GM23338 (cell line): ENCODE measurements at regions not wholly inside any gene's neighbourhood (a gene's known extent, or its start where the extent isn't known, plus 50 kb on each side); places are given as distances from the start of the nearest gene placed in this dataset.

Source experiments
- ATAC-seq: fragments of 200-7000 bp; cut with Tn5 transposase; 3 replicates; pipeline ENCODE4 v1.9.1; 2020
- DNase-seq: peaks from one replicate; pipeline ENCODE4 v3.0.0-alpha.2; 2015; ENCODE audit warnings: low spot score
- H2AFZ ChIP-seq: fragments of 200-600 bp; sonication (generic); 2 replicates; pipeline ENCODE4 v1.8.0; 2016; ENCODE audit warnings: antibody characterized with exemption, mild to moderate bottlenecking, moderate library complexity
- H3F3A ChIP-seq: fragments of 200-600 bp; sonication (generic); replicated peaks from 2 replicates; pipeline ENCODE4 v1.8.0; 2017; ENCODE audit warnings: antibody characterized with exemption, mixed run types, low read depth
- H3K27ac ChIP-seq: fragments of 200-600 bp; sonication (generic); 2 replicates; pipeline ENCODE4 v1.6.1; 2016; ENCODE audit warnings: low read depth
- H3K27me3 ChIP-seq: fragments of 200-600 bp; sonication (generic); 2 replicates; pipeline ENCODE4 v1.8.0; 2016; ENCODE audit warnings: mild to moderate bottlenecking, mixed run types, moderate library complexity; ENCODE audit not compliant: insufficient read depth
- H3K36me3 ChIP-seq: fragments of 200-600 bp; sonication (generic); 2 replicates; pipeline ENCODE4 v1.8.0; 2016; ENCODE audit warnings: mild to moderate bottlenecking; ENCODE audit not compliant: insufficient read depth
- H3K4me1 ChIP-seq: fragments of 200-600 bp; sonication (generic); 2 replicates; pipeline ENCODE4 v1.8.0; 2016; ENCODE audit warnings: mild to moderate bottlenecking, moderate library complexity; ENCODE audit not compliant: insufficient read depth
- H3K4me2 ChIP-seq: fragments of 200-600 bp; sonication (generic); 2 replicates; pipeline ENCODE4 v1.7.1; 2017; ENCODE audit warnings: mixed run types
- H3K4me3 ChIP-seq: fragments of 200-600 bp; sonication (generic); 2 replicates; pipeline ENCODE4 v1.6.1; 2016; ENCODE audit warnings: mixed run types
- H3K79me2 ChIP-seq: fragments of 200-600 bp; sonication (generic); replicated peaks from 2 replicates; pipeline ENCODE4 v1.8.0; 2017; ENCODE audit warnings: mild to moderate bottlenecking; ENCODE audit not compliant: insufficient read depth
- H3K9me2 ChIP-seq: fragments of 200-600 bp; sonication (generic); 2 replicates; pipeline ENCODE4 v1.8.0; 2017; ENCODE audit not compliant: insufficient read depth
- H4K20me1 ChIP-seq: fragments of 200-600 bp; sonication (generic); replicated peaks from 2 replicates; pipeline ENCODE4 v1.8.0; 2017; ENCODE audit warnings: mild to moderate bottlenecking; ENCODE audit not compliant: insufficient read depth
- H3K27ac Mint-ChIP-seq: 2 replicates; pipeline ENCODE4 v1.8.0; 2020; ENCODE audit warnings: inconsistent platforms, mild to moderate bottlenecking, moderate library complexity, mixed read lengths
- H3K27me3 Mint-ChIP-seq: 3 replicates; pipeline ENCODE4 v1.8.0; 2022; ENCODE audit warnings: low read depth, mild to moderate bottlenecking, moderate library complexity, mixed read lengths, inconsistent platforms; ENCODE audit not compliant: insufficient read depth, poor library complexity
- H3K36me3 Mint-ChIP-seq: 3 replicates; pipeline ENCODE4 v1.8.0; 2021; ENCODE audit warnings: low read depth, mild to moderate bottlenecking, inconsistent platforms, moderate library complexity, mixed read lengths
- H3K4me1 Mint-ChIP-seq: 3 replicates; pipeline ENCODE4 v1.8.0; 2020; ENCODE audit warnings: mild to moderate bottlenecking, inconsistent platforms, mixed read lengths
- H3K4me3 Mint-ChIP-seq: 3 replicates; pipeline ENCODE4 v1.8.0; 2021; ENCODE audit warnings: moderate library complexity, mild to moderate bottlenecking, inconsistent platforms, mixed read lengths
- H3K9me3 Mint-ChIP-seq: 3 replicates; pipeline ENCODE4 v1.8.0; 2020; ENCODE audit warnings: moderate library complexity, mild to moderate bottlenecking, inconsistent platforms, mixed read lengths
- CREB1 ChIP-seq: fragments of 250-450 bp; sonication (Bioruptor Pico); IDR thresholded peaks from 2 replicates; pipeline ENCODE4 v1.5.0; 2020; ENCODE audit warnings: low read depth, mild to moderate bottlenecking, moderate library complexity
- CTCF ChIP-seq, 2 experiments: fragments of 200-600 bp in 1 of 2; sonication (generic) in 1 of 2; conservative IDR thresholded peaks; 2 replicates each; pipeline versions ENCODE4 v1.5.1 to v1.6.1; 2016 to 2017; ENCODE audit warnings: antibody characterized with exemption in 2 of 2, low read depth in 2 of 2, mild to moderate bottlenecking in 2 of 2, moderate library complexity in 1 of 2
- ETS1 ChIP-seq: IDR thresholded peaks from 2 replicates; pipeline ENCODE4 v1.6.1; 2016; ENCODE audit warnings: antibody characterized with exemption
- EZH2 ChIP-seq: fragments of 200-600 bp; sonication (generic); IDR thresholded peaks from one replicate; pipeline ENCODE4 v1.8.0; 2017; ENCODE audit warnings: antibody characterized with exemption, mild to moderate bottlenecking, low read depth; ENCODE audit not compliant: unreplicated experiment
- EZH2phosphoT487 ChIP-seq: fragments of 200-600 bp; sonication (generic); IDR thresholded peaks from one replicate; pipeline ENCODE4 v1.8.1; 2018; ENCODE audit warnings: antibody characterized with exemption; ENCODE audit not compliant: unreplicated experiment
- JUNB ChIP-seq: IDR thresholded peaks from one replicate; pipeline ENCODE4 v1.6.1; 2016; ENCODE audit warnings: antibody characterized with exemption; ENCODE audit not compliant: unreplicated experiment
- NANOG ChIP-seq: IDR thresholded peaks from 2 replicates; pipeline ENCODE4 v1.6.1; 2016; ENCODE audit warnings: antibody characterized with exemption, borderline replicate concordance
- POLR2AphosphoS5 ChIP-seq: IDR thresholded peaks from 2 replicates; pipeline ENCODE4 v1.6.1; 2016; ENCODE audit warnings: antibody characterized with exemption, low read depth
- REST ChIP-seq: IDR thresholded peaks from one replicate; pipeline ENCODE4 v1.6.1; 2018; ENCODE audit warnings: antibody characterized with exemption; ENCODE audit not compliant: unreplicated experiment
- STAT1 ChIP-seq: IDR thresholded peaks from one replicate; pipeline ENCODE4 v1.6.1; 2016; ENCODE audit warnings: antibody characterized with exemption; ENCODE audit not compliant: unreplicated experiment
- ZNF114 ChIP-seq: fragments of 250-450 bp; sonication (Bioruptor Pico); IDR thresholded peaks from 2 replicates; pipeline ENCODE4 v1.5.0; 2020; ENCODE audit warnings: mild to moderate bottlenecking, moderate library complexity
- ZNF331 ChIP-seq: fragments of 250-450 bp; sonication (Bioruptor Pico); IDR thresholded peaks from 2 replicates; pipeline ENCODE4 v1.5.0; 2020; ENCODE audit warnings: low read depth, mild to moderate bottlenecking, moderate library complexity
- ZNF462 ChIP-seq: fragments of 250-450 bp; sonication (Bioruptor Pico); IDR thresholded peaks from 2 replicates; pipeline ENCODE4 v1.5.0; 2020; ENCODE audit warnings: mild to moderate bottlenecking, moderate library complexity

- ATAC-seq: no peak
- no peak overlapping the region for H3K27ac ChIP-seq
- no peaks in the 10 kb centered on the region for H4K20me1 ChIP-seq
- H2AFZ ChIP-seq: no peak overlapping the region
- no peaks in the 10 kb centered on the region for H3K36me3 ChIP-seq
- no peaks in the 10 kb centered on the region for H3K79me2 ChIP-seq
- no peaks in the 10 kb centered on the region for H3K4me1 ChIP-seq
- no peaks in the 10 kb centered on the region for H3F3A ChIP-seq
- Mint-ChIP-seq H3K4me1 (no peaks in the 10 kb centered on the region), H3K27ac (no peak overlapping the region), H3K9me3 (no peaks in the 10 kb centered on the region), H3K4me3 (no peak overlapping the region), H3K27me3 (peaks cover 2% of the 10 kb centered on the region), H3K36me3 (no peaks in the 10 kb centered on the region)
- H3K4me3 ChIP-seq: no peak overlapping the region
- no peak overlapping the region for H3K4me2 ChIP-seq
- H3K9me2 ChIP-seq: no peaks in the 10 kb centered on the region
- H3K27me3 ChIP-seq: no peaks in the 10 kb centered on the region
- no peak for TF ChIP-seq STAT1
- no peak for TF ChIP-seq NANOG
- TF ChIP-seq ZNF331: no peak
- TF ChIP-seq ZNF114 (CRISPR knock-in tag): no peak
- no peak for TF ChIP-seq CTCF (conservative IDR thresholded peaks at IDR 0.05; ENCODE audit: low read depth in 2 of 2)
- TF ChIP-seq ETS1: no peak
- no peak for TF ChIP-seq JUNB
- no peak for TF ChIP-seq ZNF462 (CRISPR knock-in tag)
- TF ChIP-seq REST: no peak
- TF ChIP-seq EZH2: no peak
- no peak for TF ChIP-seq EZH2phosphoT487
- TF ChIP-seq POLR2AphosphoS5: no peak
- TF ChIP-seq CREB1 (CRISPR knock-in tag): no peak
- no peak for DNase-seq
These were observed 236.9 kb downstream of the AR start for GRCh38 chrX:67780694-67781109.
